Right cardiac atrium (tissue), 5 donors: ENCODE measurements at regions not wholly inside any gene's neighbourhood (a gene's known extent, or its start where the extent isn't known, plus 50 kb on each side); places are given as distances from the start of the nearest gene placed in this dataset.

Experiments
- ATAC-seq, 2 donors: fragments of 200-7000 bp; cut with Tn5 transposase; one replicate each; pipeline versions ENCODE4 v1.8.0 to v1.9.1; 2020; ENCODE audit warnings: moderate library complexity in 2 of 2, mild to moderate bottlenecking in 1 of 2
- DNase-seq, 3 donors: peaks; one replicate each; pipeline ENCODE4 v3.0.0-alpha.2; 2020
- H3K27ac ChIP-seq: one replicate; pipeline ENCODE4 v1.5.1; 2013; ENCODE audit warnings: mild to moderate bottlenecking, low read length, control low read depth, moderate library complexity
- H3K27me3 ChIP-seq: one replicate; pipeline ENCODE4 v1.6.1; 2013; ENCODE audit not compliant: control insufficient read depth, insufficient read depth
- H3K4me1 ChIP-seq: one replicate; pipeline ENCODE4 v1.6.1; 2013; ENCODE audit warnings: low read length; ENCODE audit not compliant: control insufficient read depth, insufficient read depth
- H3K4me3 ChIP-seq: one replicate; pipeline ENCODE4 v1.5.1; 2013; ENCODE audit warnings: low read length, control low read depth
- H3K9me3 ChIP-seq: one replicate; pipeline ENCODE4 v1.6.1; 2013; ENCODE audit warnings: low read length; ENCODE audit not compliant: control insufficient read depth
- WGBS: extraction: QIAGEN DNeasy Blood & Tissue Kit; methylation state at CpG from one replicate; pipeline ENCODE4 v1.1.7; 2013; 5-methylcytosine and 5-hydroxymethylcytosine counted together
- intact Hi-C, 4 donors: fragments of 100-400 bp; cut with DNase I; formaldehyde crosslinking; loops; one replicate each; pipeline versions ENCODE4 v1.11.0 to v1.14.0; 2022 to 2023
- donor health status: healthy with polysubstance abuse.
- donor health status: DM: no; HTN: yes; CAD: no.
- donor health status: DM: no; HTN: no; CAD: no.
- donor health status: DM: no; HTN: yes; CAD: no; lungs with severe emphysema.
- donor health status: DM: yes; HTN: yes; CAD: no.

DNA sequence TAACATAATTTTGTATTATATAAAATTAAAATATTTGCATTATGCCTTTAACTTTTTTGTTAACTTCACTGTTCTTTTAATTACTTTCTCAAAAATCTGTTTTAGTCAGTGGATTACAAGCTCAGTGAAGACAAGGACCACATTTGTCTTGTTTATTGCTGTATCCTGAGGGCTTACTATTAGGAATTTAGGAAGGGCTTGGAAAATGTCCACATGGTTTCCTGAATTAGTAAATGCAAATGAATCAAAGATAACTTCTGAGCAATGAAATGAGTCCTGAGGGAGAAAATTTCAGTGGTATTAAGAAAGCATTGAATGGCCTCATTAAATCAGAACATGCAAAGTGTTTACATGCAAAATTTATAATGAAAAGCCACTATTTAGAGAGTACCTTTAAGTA is 1293.2 kb upstream of the GOT2 start:
- ATAC-seq, result no peak

DNA sequence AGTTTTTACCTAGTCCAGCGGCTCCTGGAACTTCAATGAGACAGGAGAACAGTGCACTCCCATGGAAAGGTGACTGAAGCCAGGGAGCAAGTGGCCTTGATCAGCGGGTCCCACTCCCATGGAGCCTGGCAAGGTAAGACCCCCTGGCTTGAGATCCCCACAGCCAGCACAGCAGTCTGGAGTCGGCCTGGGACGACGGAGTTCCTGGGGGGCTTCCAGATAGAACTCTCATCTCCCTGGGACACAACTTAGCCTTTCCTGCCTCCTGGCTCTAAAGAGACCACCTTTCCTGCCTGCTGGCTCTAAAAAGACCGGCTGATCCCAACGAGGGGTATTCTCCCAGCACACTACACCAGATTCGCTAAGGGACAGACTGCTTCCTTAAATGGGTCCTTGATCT is 1279.0 kb upstream of the GOT2 start:
- Histone ChIP-seq H3K27me3 (no peaks in the 10 kb centered on the region), H3K27ac (no peak overlapping the region)
- WGBS, result 90% methylated on average over 8 of the region's 8 CpGs

More for the DNA sequence above, 1293.2 kb upstream of the GOT2 start:
- no peaks in the 10 kb centered on the region for H3K27me3 ChIP-seq
- no peak overlapping the region for H3K27ac ChIP-seq
- no peak for DNase-seq
- no peaks in the 10 kb centered on the region for H3K9me3 ChIP-seq
- H3K4me1 ChIP-seq, result no peaks in the 10 kb centered on the region
- no peak overlapping the region for H3K4me3 ChIP-seq
- intact Hi-C loops, result no loop called here

DNA sequence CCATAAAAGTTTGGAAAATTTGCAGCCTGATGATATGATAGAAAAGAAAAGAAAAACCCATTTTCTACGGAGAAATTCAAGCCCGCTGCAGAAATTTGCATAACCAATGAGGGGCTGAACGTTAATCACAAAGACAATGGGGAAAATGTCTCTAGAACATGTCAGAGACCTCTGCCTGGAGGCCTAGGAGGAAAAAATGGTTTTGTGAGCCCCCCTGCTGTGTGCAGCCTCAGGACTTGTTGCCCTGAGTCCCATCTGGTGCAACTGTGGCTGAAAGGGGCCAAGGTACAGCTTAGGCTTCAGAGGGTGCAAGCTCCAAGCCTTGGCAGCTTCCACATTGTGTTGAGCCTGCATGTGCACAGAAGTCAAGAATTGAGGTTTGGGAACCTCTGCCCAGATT is 1267.4 kb upstream of the GOT2 start:
- no peak for DNase-seq
- no peak overlapping the region for H3K4me3 ChIP-seq
- H3K27me3 ChIP-seq, result no peaks in the 10 kb centered on the region
- intact Hi-C loops, result no loop called here
- no peak for ATAC-seq
- H3K9me3 ChIP-seq, result no peaks in the 10 kb centered on the region
- WGBS, result 75% methylated on average over 3 of the region's 3 CpGs
- no peaks in the 10 kb centered on the region for H3K4me1 ChIP-seq
- no peak overlapping the region for H3K27ac ChIP-seq

More for the DNA sequence above, 1279.0 kb upstream of the GOT2 start:
- intact Hi-C loops, result no loop called here
- no peaks in the 10 kb centered on the region for H3K9me3 ChIP-seq
- no peak overlapping the region for H3K4me3 ChIP-seq
- ATAC-seq, result no peak
- DNase-seq, result no peak
- no peaks in the 10 kb centered on the region for H3K4me1 ChIP-seq

- no peaks in the 10 kb centered on the region for H3K4me1 ChIP-seq
- no peak for ATAC-seq
- no peak overlapping the region for H3K27ac ChIP-seq
- no peaks in the 10 kb centered on the region for H3K9me3 ChIP-seq
- H3K27me3 ChIP-seq, result no peaks in the 10 kb centered on the region
- 96% methylated on average over 4 of the region's 4 CpGs for WGBS
- intact Hi-C loops, result no loop called here
- no peak overlapping the region for H3K4me3 ChIP-seq
- no peak for DNase-seq
These were observed 1263.6 kb upstream of the GOT2 start for GRCh38 chr16:59997706-59998105.

DNA sequence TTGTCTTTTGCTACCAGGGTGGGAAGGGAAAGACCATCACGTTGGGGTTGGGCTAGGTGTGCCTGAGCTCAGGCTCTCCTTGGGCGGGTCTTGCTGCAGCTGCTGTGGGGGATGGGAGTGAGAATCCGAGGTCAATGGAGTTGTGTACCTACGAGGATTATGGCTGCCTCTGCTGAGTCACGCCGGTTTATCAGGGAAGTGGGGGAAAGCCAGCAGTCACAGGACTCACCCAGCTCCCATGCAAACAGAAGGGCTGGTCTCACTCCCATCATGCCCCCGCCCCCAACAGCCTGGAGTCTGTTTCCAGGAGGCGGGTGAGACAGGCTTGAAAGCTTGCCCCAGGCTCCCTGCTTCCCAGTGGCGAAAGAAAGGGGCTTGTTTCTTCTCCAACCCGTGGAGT is 1259.0 kb upstream of the GOT2 start:
- intact Hi-C loops, result no loop called here
- H3K9me3 ChIP-seq, result no peaks in the 10 kb centered on the region
- WGBS, result 86% methylated on average over 10 of the region's 10 CpGs
- H3K4me1 ChIP-seq, result no peaks in the 10 kb centered on the region
- ATAC-seq (no peak), DNase-seq (no peak)
- H3K27me3 ChIP-seq, result no peaks in the 10 kb centered on the region
- H3K27ac ChIP-seq, result no peak overlapping the region
- H3K4me3 ChIP-seq, result no peak overlapping the region

DNA sequence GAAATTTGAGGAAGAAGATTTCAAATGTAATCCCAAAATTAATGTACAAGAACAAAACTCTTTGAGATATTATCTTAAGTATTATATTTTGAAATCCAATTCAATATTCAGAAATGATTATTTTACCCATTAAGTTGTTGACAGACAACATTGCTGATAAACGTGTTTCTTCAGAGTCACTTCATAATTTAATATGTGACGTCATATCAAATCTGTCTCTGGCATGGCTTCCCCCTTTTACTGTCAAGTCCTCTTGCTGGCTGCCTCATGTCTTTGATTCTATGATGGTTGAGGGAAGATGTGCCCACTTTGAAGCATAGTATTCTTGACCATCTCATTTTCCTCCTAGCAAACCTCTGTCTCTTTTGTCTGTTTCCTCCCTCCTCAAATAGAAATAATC is 1257.1 kb upstream of the GOT2 start:
- no peaks in the 10 kb centered on the region for H3K9me3 ChIP-seq
- H3K4me1 ChIP-seq, result no peaks in the 10 kb centered on the region
- H3K27me3 ChIP-seq, result no peaks in the 10 kb centered on the region
- H3K4me3 ChIP-seq, result no peak overlapping the region
- 53% methylated on average over 2 of the region's 2 CpGs for WGBS
- intact Hi-C loops, result no loop called here
- H3K27ac ChIP-seq, result no peak overlapping the region
- DNase-seq, result no peak
- no peak for ATAC-seq

GRCh38 chr16:59988591-59988990 is 1254.5 kb upstream of the GOT2 start:
- no peak overlapping the region for H3K27ac ChIP-seq
- no peaks in the 10 kb centered on the region for H3K27me3 ChIP-seq
- WGBS, result 70% methylated on average over 1 of the region's 1 CpG
- no peaks in the 10 kb centered on the region for H3K9me3 ChIP-seq
- no peak for DNase-seq
- no peak for ATAC-seq
- intact Hi-C loops, result no loop called here
- no peaks in the 10 kb centered on the region for H3K4me1 ChIP-seq
- no peak overlapping the region for H3K4me3 ChIP-seq

DNA sequence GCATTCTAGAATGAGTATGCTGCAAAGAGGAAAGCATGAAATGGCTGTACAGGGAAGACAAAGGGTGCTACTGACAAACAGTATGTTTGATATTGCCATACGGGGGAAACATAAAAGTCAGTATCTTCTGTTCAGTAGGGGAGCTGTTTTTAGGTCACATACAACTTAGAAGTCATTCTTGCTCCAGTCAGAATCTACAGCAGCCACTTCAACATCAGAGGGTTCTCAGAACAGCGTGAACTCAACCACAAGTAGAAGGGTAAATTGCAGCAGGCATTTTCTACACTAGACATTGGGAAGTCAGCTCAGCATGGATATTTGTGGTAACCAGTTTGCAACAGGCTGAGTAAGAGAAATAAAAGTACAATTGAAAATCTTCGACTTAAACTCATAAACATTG is 1241.8 kb upstream of the GOT2 start:
- intact Hi-C loops, result no loop called here
- H3K9me3 ChIP-seq, result no peaks in the 10 kb centered on the region
- no peaks in the 10 kb centered on the region for H3K4me1 ChIP-seq
- WGBS, result 76% methylated on average over 3 of the region's 3 CpGs
- no peak overlapping the region for H3K4me3 ChIP-seq
- no peak overlapping the region for H3K27ac ChIP-seq
- DNase-seq, result no peak
- no peak for ATAC-seq
- H3K27me3 ChIP-seq, result no peaks in the 10 kb centered on the region

DNA sequence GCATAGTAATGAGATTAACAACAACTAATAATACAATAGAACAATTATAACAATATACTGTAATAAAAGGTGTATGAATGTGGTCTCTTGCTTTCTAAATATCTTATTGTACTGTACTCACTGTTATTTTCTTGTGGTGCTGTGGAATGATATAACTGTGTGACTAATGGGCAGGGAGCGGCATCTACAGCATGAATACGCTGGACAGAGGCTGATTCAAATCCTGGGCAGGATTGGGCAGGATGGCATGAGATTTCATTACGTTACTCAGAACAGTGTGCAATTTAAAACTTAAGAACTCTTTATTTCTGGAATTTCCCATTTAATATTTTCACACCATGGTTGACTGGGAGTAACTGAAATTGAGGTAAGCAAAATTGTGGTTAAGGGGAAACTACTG is 1239.8 kb upstream of the GOT2 start:
- ATAC-seq (no peak), DNase-seq (no peak)
- WGBS, result 83% methylated on average over 3 of the region's 3 CpGs
- Histone ChIP-seq H3K4me3 (no peak overlapping the region), H3K9me3 (no peaks in the 10 kb centered on the region), H3K27me3 (no peaks in the 10 kb centered on the region), H3K4me1 (no peaks in the 10 kb centered on the region), H3K27ac (no peak overlapping the region)
- intact Hi-C loops, result no loop called here

GRCh38 chr16:59971264-59971663 is 1237.1 kb upstream of the GOT2 start:
- 66% methylated on average over 3 of the region's 3 CpGs for WGBS
- DNase-seq, result no peak

GRCh38 chr16:59964232-59964924 is 1230.3 kb upstream of the GOT2 start:
- no peak overlapping the region for H3K4me3 ChIP-seq
- intact Hi-C loops, result no loop called here
- no peaks in the 10 kb centered on the region for H3K27me3 ChIP-seq
- no peak for ATAC-seq
- no peak for DNase-seq
- H3K4me1 ChIP-seq, result no peaks in the 10 kb centered on the region
- WGBS, result 91% methylated on average over 6 of the region's 6 CpGs
- no peak overlapping the region for H3K27ac ChIP-seq
- H3K9me3 ChIP-seq, result no peaks in the 10 kb centered on the region

More at GRCh38 chr16:59971264-59971663, 1237.1 kb upstream of the GOT2 start:
- Histone ChIP-seq H3K4me3 (no peak overlapping the region), H3K4me1 (no peaks in the 10 kb centered on the region), H3K9me3 (no peaks in the 10 kb centered on the region), H3K27me3 (no peaks in the 10 kb centered on the region), H3K27ac (no peak overlapping the region)
- intact Hi-C loops, result no loop called here
- no peak for ATAC-seq

- ATAC-seq, result no peak
- no peaks in the 10 kb centered on the region for H3K9me3 ChIP-seq
- H3K27me3 ChIP-seq, result no peaks in the 10 kb centered on the region
- no peak for DNase-seq
- H3K4me1 ChIP-seq, result no peaks in the 10 kb centered on the region
- WGBS, result 82% methylated on average over 3 of the region's 3 CpGs
- intact Hi-C loops, result no loop called here
- no peak overlapping the region for H3K27ac ChIP-seq
- H3K4me3 ChIP-seq, result no peak overlapping the region
These were observed 1225.2 kb upstream of the GOT2 start for GRCh38 chr16:59959311-59959710.
